ENCODE measurements at regions not wholly inside any gene's neighbourhood (a gene's known extent, or its start where the extent isn't known, plus 50 kb on each side); places are given as distances from the start of the nearest gene placed in this dataset.

GRCh38 chr2:41387519-41387918 lies 660.3 kb upstream of the PKDCC start:
- no peak overlapping the region for H2AFZ ChIP-seq (ENCODE audit: control insufficient read depth, low read depth, low read length)
- H3K9me3 ChIP-seq (replicated peaks; ENCODE audit: control insufficient read depth, insufficient read depth, low read length) = no peaks in the 10 kb centered on the region
- H3K79me2 ChIP-seq (ENCODE audit: control insufficient read depth, insufficient read depth, low read length) = no peaks in the 10 kb centered on the region
- POLR2A ChIA-PET = no interaction called here
- no TSS peak for BruUV-seq (replicated peaks)
- 0% methylated on average over 2 of the region's 2 CpGs for WGBS (ENCODE audit: insufficient coverage, insufficient replicate concordance, low lambda C conversion rate, missing lambda C conversion rate)
- no peak overlapping the region for H3K27ac ChIP-seq (ENCODE audit: control insufficient read depth, insufficient read depth)
- SMC1A ChIA-PET (ENCODE audit: uncharacterized antibody, unreplicated experiment) = no interaction called here
- RAD21 ChIA-PET (ENCODE audit: unreplicated experiment) = no interaction called here
- TF ChIP-seq, protein P1, sequence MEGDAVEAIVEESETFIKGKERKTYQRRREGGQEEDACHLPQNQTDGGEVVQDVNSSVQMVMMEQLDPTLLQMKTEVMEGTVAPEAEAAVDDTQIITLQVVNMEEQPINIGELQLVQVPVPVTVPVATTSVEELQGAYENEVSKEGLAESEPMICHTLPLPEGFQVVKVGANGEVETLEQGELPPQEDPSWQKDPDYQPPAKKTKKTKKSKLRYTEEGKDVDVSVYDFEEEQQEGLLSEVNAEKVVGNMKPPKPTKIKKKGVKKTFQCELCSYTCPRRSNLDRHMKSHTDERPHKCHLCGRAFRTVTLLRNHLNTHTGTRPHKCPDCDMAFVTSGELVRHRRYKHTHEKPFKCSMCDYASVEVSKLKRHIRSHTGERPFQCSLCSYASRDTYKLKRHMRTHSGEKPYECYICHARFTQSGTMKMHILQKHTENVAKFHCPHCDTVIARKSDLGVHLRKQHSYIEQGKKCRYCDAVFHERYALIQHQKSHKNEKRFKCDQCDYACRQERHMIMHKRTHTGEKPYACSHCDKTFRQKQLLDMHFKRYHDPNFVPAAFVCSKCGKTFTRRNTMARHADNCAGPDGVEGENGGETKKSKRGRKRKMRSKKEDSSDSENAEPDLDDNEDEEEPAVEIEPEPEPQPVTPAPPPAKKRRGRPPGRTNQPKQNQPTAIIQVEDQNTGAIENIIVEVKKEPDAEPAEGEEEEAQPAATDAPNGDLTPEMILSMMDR (IDR thresholded peaks at IDR 0.05 in 2 of 3, conservative IDR thresholded peaks at IDR 0.05 in 1 of 3; ENCODE audit: control insufficient read depth in 2 of 3, extremely low read depth in 1 of 3, insufficient read depth in 1 of 3, low read depth in 3 of 3, low read length in 3 of 3) = no peak
- no peak for TF ChIP-seq JUND (IDR thresholded peaks at IDR 0.05; ENCODE audit: low read depth, low read length)
- TF ChIP-seq HCFC1 (IDR thresholded peaks at IDR 0.05; ENCODE audit: low read length) = no peak
- TF ChIP-seq FOXM1 (IDR thresholded peaks at IDR 0.05; ENCODE audit: low read depth, low read length) = no peak
- TF ChIP-seq KDM1A (IDR thresholded peaks at IDR 0.05; ENCODE audit: borderline replicate concordance) = no peak
- TF ChIP-seq, protein P2, sequence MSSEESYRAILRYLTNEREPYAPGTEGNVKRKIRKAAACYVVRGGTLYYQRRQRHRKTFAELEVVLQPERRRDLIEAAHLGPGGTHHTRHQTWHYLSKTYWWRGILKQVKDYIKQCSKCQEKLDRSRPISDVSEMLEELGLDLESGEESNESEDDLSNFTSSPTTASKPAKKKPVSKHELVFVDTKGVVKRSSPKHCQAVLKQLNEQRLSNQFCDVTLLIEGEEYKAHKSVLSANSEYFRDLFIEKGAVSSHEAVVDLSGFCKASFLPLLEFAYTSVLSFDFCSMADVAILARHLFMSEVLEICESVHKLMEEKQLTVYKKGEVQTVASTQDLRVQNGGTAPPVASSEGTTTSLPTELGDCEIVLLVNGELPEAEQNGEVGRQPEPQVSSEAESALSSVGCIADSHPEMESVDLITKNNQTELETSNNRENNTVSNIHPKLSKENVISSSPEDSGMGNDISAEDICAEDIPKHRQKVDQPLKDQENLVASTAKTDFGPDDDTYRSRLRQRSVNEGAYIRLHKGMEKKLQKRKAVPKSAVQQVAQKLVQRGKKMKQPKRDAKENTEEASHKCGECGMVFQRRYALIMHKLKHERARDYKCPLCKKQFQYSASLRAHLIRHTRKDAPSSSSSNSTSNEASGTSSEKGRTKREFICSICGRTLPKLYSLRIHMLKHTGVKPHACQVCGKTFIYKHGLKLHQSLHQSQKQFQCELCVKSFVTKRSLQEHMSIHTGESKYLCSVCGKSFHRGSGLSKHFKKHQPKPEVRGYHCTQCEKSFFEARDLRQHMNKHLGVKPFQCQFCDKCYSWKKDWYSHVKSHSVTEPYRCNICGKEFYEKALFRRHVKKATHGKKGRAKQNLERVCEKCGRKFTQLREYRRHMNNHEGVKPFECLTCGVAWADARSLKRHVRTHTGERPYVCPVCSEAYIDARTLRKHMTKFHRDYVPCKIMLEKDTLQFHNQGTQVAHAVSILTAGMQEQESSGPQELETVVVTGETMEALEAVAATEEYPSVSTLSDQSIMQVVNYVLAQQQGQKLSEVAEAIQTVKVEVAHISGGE (CRISPR knock-in tag; IDR thresholded peaks at IDR 0.05) = no peak
- no peak for TF ChIP-seq SPI1 (IDR thresholded peaks at IDR 0.05; ENCODE audit: borderline replicate concordance, insufficient read depth, low read depth, low read length)
- TF ChIP-seq TAF1 (IDR thresholded peaks at IDR 0.05; ENCODE audit: borderline replicate concordance, low read depth, low read length) = no peak
- no peak for TF ChIP-seq YBX1 (IDR thresholded peaks at IDR 0.05)
- no peak for TF ChIP-seq ZNF207 (IDR thresholded peaks at IDR 0.05; ENCODE audit: borderline replicate concordance)
- TF ChIP-seq E4F1 (IDR thresholded peaks at IDR 0.05; ENCODE audit: borderline replicate concordance, partially characterized antibody) = no peak
- TF ChIP-seq, protein P3, sequence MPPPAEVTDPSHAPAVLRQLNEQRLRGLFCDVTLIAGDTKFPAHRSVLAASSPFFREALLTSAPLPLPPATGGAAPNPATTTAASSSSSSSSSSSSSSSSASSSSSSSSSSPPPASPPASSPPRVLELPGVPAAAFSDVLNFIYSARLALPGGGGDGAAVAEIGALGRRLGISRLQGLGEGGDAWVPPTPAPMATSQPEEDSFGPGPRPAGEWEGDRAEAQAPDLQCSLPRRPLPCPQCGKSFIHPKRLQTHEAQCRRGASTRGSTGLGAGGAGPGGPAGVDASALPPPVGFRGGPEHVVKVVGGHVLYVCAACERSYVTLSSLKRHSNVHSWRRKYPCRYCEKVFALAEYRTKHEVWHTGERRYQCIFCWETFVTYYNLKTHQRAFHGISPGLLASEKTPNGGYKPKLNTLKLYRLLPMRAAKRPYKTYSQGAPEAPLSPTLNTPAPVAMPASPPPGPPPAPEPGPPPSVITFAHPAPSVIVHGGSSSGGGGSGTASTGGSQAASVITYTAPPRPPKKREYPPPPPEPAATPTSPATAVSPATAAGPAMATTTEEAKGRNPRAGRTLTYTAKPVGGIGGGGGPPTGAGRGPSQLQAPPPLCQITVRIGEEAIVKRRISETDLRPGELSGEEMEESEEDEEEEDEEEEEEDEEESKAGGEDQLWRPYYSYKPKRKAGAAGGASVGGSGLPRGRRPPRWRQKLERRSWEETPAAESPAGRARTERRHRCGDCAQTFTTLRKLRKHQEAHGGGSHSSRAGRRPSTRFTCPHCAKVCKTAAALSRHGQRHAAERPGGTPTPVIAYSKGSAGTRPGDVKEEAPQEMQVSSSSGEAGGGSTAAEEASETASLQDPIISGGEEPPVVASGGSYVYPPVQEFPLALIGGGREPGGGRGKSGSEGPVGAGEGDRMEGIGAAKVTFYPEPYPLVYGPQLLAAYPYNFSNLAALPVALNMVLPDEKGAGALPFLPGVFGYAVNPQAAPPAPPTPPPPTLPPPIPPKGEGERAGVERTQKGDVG (CRISPR knock-in tag; IDR thresholded peaks at IDR 0.05) = no peak
- no peaks in the 10 kb centered on the region for H3K27me3 ChIP-seq (replicated peaks in 1 of 2; ENCODE audit: control insufficient read depth in 2 of 2, insufficient read depth in 2 of 2, low read length in 1 of 2)
- DNase-seq (ENCODE audit: low read depth, low spot score) (no peak), FAIRE-seq (no peak), ATAC-seq (no peak)
- H3K36me3 ChIP-seq (ENCODE audit: control insufficient read depth in 2 of 2, insufficient read depth in 2 of 2, low read length in 1 of 2) = no peaks in the 10 kb centered on the region
- no peak overlapping the region for H3K4me2 ChIP-seq (ENCODE audit: control insufficient read depth, insufficient read depth)
- H4K20me1 ChIP-seq (ENCODE audit: control insufficient read depth, insufficient read depth) = no peaks in the 10 kb centered on the region
- in situ Hi-C loops (cut with MboI) = no loop called here
- H3K4me3 ChIP-seq = no peak overlapping the region
- H3K9ac ChIP-seq (ENCODE audit: control insufficient read depth, insufficient read depth, low read length) = no peak overlapping the region
- CTCF ChIA-PET = no interaction called here
- H3K4me1 ChIP-seq (ENCODE audit: control insufficient read depth, insufficient read depth, low read length) = no peaks in the 10 kb centered on the region
- intact Hi-C loops (cut with micrococcal nuclease; ENCODE audit: unreplicated experiment) = no loop called here

Measured in GM12878 (cell line).